ENCODE measurements at regions not wholly inside any gene's neighbourhood (a gene's known extent, or its start where the extent isn't known, plus 50 kb on each side); places are given as distances from the start of the nearest gene placed in this dataset. TPM values are rescaled to one million over a fixed set of nuclear protein-coding genes. Genes with fewer than 3 reads are reported as not detected.

DNA sequence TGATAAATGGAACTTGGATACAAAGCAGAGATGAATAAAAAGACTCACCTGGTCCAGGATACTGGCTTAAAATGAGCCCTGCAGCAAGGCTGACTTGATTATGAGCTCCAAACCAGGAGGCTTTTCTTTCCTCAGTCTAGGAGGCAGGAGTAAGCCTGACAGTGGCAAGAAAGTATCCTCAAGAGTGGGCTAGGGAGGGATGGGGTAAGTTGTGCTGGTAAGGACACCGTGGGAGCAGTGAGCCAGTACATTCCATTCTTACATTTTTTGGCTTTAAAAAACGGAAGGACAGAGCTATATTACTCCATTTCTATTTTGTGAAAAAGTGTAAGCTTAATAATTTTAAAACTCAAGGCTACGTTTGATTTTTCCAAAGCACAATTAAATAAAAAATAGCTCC is 187.1 kb upstream of the DDI1 start:
- no peak overlapping the region for H3K9ac ChIP-seq
- H4K20me1 ChIP-seq (ENCODE audit: insufficient read depth), result no peaks in the 10 kb centered on the region
- WGBS, 2 experiments (ENCODE audit: low coverage in 1 of 2, low lambda C conversion rate in 2 of 2, missing lambda C conversion rate in 2 of 2), result 33 to 40% methylated on average over 3 of the region's 3 CpGs
- peaks cover 16% of the 10 kb centered on the region; the same call in 1 of the 2 replicates for H3K4me1 ChIP-seq (ENCODE audit: insufficient read depth)
- no peaks in the 10 kb centered on the region for H3K27me3 ChIP-seq (replicated peaks; ENCODE audit: insufficient read depth)
- H3F3A ChIP-seq (ENCODE audit: insufficient read depth), result no peaks in the 10 kb centered on the region
- no peak overlapping the region for H3K4me3 ChIP-seq
- H3K4me2 ChIP-seq (ENCODE audit: unreplicated experiment), result no peak overlapping the region
- no peaks in the 10 kb centered on the region for H3K9me2 ChIP-seq (ENCODE audit: insufficient read depth)
- no peak overlapping the region for H3K27ac ChIP-seq
- DNase-seq, result no peak
- no peaks in the 10 kb centered on the region for H3K9me3 ChIP-seq (ENCODE audit: low read depth)
- no peaks in the 10 kb centered on the region for H3K79me2 ChIP-seq (ENCODE audit: insufficient read depth)
- in situ Hi-C loops (cut with MboI), result no loop called here
- TF ChIP-seq EZH2 (IDR thresholded peaks at IDR 0.05; ENCODE audit: insufficient read depth, poor library complexity, severe bottlenecking) (no peak), EZH2phosphoT487 (IDR thresholded peaks at IDR 0.05; ENCODE audit: insufficient read depth, low read depth) (no peak)
- H3K36me3 ChIP-seq (ENCODE audit: low read depth), result no peaks in the 10 kb centered on the region
- no peak overlapping the region for H2AFZ ChIP-seq

GRCh38 chr11:103850419-103851165 is 185.8 kb upstream of the DDI1 start:
- 44 to 49% methylated on average over 6 of the region's 6 CpGs for WGBS, 2 experiments (ENCODE audit: low coverage in 1 of 2, low lambda C conversion rate in 2 of 2, missing lambda C conversion rate in 2 of 2)
- in situ Hi-C loops (cut with MboI), result no loop called here
- Histone ChIP-seq H3K9me3 (ENCODE audit: low read depth) (no peaks in the 10 kb centered on the region), H3K4me3 (no peak overlapping the region), H3K4me1 (ENCODE audit: insufficient read depth) (peaks cover 16% of the 10 kb centered on the region; the same call in 1 of the 2 replicates), H3K9ac (no peak overlapping the region), H3K4me2 (ENCODE audit: unreplicated experiment) (peak overlapping the region; percentile 36), H3K9me2 (ENCODE audit: insufficient read depth) (no peaks in the 10 kb centered on the region), H3K36me3 (ENCODE audit: low read depth) (no peaks in the 10 kb centered on the region), H3K27me3 (replicated peaks; ENCODE audit: insufficient read depth) (no peaks in the 10 kb centered on the region), H2AFZ (peak overlapping the region; percentile 30; the same call in 1 of the 2 replicates), H3K27ac (0 out of 2 replicates have a peak overlapping the region, but pooled peaks have one; percentile 4), H3K79me2 (ENCODE audit: insufficient read depth) (no peaks in the 10 kb centered on the region), H3F3A (ENCODE audit: insufficient read depth) (no peaks in the 10 kb centered on the region), H4K20me1 (ENCODE audit: insufficient read depth) (no peaks in the 10 kb centered on the region)
- no peak for DNase-seq
- TF ChIP-seq EZH2phosphoT487 (IDR thresholded peaks at IDR 0.05; ENCODE audit: insufficient read depth, low read depth) (no peak), EZH2 (IDR thresholded peaks at IDR 0.05; ENCODE audit: insufficient read depth, poor library complexity, severe bottlenecking) (no peak)

GRCh38 chr11:103851166-103851651 is 185.2 kb upstream of the DDI1 start:
- H3K9me3 ChIP-seq (ENCODE audit: low read depth), result no peaks in the 10 kb centered on the region
- H3F3A ChIP-seq (ENCODE audit: insufficient read depth), result no peaks in the 10 kb centered on the region
- H3K9me2 ChIP-seq (ENCODE audit: insufficient read depth), result no peaks in the 10 kb centered on the region
- no peaks in the 10 kb centered on the region for H3K27me3 ChIP-seq (replicated peaks; ENCODE audit: insufficient read depth)
- H2AFZ ChIP-seq, result peak overlapping the region; percentile 30
- peak overlapping the region; percentile 36 for H3K4me2 ChIP-seq (ENCODE audit: unreplicated experiment)
- no peak overlapping the region for H3K9ac ChIP-seq
- peak; percentile 36 for DNase-seq
- H4K20me1 ChIP-seq (ENCODE audit: insufficient read depth), result no peaks in the 10 kb centered on the region
- no peaks in the 10 kb centered on the region for H3K36me3 ChIP-seq (ENCODE audit: low read depth)
- WGBS, 2 experiments (ENCODE audit: low coverage in 1 of 2, low lambda C conversion rate in 2 of 2, missing lambda C conversion rate in 2 of 2), result 18 to 25% methylated on average over 3 of the region's 3 CpGs
- in situ Hi-C loops (cut with MboI), result no loop called here
- H3K79me2 ChIP-seq (ENCODE audit: insufficient read depth), result no peaks in the 10 kb centered on the region
- no peak overlapping the region for H3K4me3 ChIP-seq
- H3K4me1 ChIP-seq (ENCODE audit: insufficient read depth), result peaks cover 16% of the 10 kb centered on the region; the same call in 1 of the 2 replicates
- TF ChIP-seq EZH2 (IDR thresholded peaks at IDR 0.05; ENCODE audit: insufficient read depth, poor library complexity, severe bottlenecking) (no peak), EZH2phosphoT487 (IDR thresholded peaks at IDR 0.05; ENCODE audit: insufficient read depth, low read depth) (no peak)
- 0 out of 2 replicates have a peak overlapping the region, but pooled peaks have one; percentile 4 for H3K27ac ChIP-seq

Small RNA genes lying in the stretch of these regions (microRNA-seq; reads per million reads assigned to microRNA genes)
- not detected for gene MIR4693 (ENCODE audit: borderline number of aligned reads)

Small RNA genes lying in the stretch of these regions (small RNA-seq; reads per million reads assigned to genes)
- gene MIR4693 (ENCODE audit: low read depth, low replicate concordance), result not detected

Measured in GM23248 (cell line).